ENCODE measurements at regions not wholly inside any gene's neighbourhood (a gene's known extent, or its start where the extent isn't known, plus 50 kb on each side); places are given as distances from the start of the nearest gene placed in this dataset.

DNA sequence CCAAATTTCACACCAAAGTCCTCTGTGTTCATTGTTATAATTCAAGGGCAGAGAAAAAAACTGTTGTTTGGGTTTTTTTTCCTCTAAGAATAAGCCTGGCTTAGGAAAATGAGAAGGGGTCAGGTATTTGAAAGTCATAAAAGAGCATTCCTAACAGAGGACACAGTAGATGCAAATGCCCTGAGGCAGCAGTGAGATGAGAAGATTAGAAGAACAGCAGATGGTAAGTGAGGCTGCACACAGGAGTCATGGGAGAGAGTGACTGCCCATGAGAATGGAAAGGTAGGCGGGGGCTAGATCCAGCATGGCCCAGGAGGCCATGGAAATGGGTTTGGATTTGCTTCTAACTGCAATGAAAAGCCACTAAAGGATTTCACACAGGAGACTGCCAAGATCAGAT, 107.5 kb upstream of the RBPJ start:
- TF ChIP-seq, protein P1, sequence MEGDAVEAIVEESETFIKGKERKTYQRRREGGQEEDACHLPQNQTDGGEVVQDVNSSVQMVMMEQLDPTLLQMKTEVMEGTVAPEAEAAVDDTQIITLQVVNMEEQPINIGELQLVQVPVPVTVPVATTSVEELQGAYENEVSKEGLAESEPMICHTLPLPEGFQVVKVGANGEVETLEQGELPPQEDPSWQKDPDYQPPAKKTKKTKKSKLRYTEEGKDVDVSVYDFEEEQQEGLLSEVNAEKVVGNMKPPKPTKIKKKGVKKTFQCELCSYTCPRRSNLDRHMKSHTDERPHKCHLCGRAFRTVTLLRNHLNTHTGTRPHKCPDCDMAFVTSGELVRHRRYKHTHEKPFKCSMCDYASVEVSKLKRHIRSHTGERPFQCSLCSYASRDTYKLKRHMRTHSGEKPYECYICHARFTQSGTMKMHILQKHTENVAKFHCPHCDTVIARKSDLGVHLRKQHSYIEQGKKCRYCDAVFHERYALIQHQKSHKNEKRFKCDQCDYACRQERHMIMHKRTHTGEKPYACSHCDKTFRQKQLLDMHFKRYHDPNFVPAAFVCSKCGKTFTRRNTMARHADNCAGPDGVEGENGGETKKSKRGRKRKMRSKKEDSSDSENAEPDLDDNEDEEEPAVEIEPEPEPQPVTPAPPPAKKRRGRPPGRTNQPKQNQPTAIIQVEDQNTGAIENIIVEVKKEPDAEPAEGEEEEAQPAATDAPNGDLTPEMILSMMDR (IDR thresholded peaks at IDR 0.05): no peak
- TF ChIP-seq POLR2A (IDR thresholded peaks at IDR 0.05): no peak
